Immature natural killer cell (primary cell): ENCODE measurements at regions not wholly inside any gene's neighbourhood (a gene's known extent, or its start where the extent isn't known, plus 50 kb on each side); places are given as distances from the start of the nearest gene placed in this dataset.

ENCODE experiments used
- DNase-seq, 3 donors: peaks; one replicate each; pipeline ENCODE4 v3.0.0; 2022; ENCODE audit warnings: mixed read lengths in 1 of 3
- H3K27ac Mint-ChIP-seq, 6 donors: one replicate each; pipeline ENCODE4 v1.8.0; 2020; ENCODE audit warnings: mixed read lengths in 6 of 6, mild to moderate bottlenecking in 5 of 6, inconsistent platforms in 4 of 6, moderate library complexity in 3 of 6
- H3K27me3 Mint-ChIP-seq, 3 donors: one replicate each; pipeline ENCODE4 v1.8.0; 2020 to 2021; ENCODE audit warnings: low read depth in 3 of 3, mild to moderate bottlenecking in 3 of 3, mixed read lengths in 3 of 3, moderate library complexity in 3 of 3, inconsistent platforms in 1 of 3
- H3K36me3 Mint-ChIP-seq, 3 donors: one replicate each; pipeline ENCODE4 v1.8.0; 2020; ENCODE audit warnings: mixed read lengths in 3 of 3, inconsistent platforms in 2 of 3, mild to moderate bottlenecking in 2 of 3
- H3K4me1 Mint-ChIP-seq, 2 donors: one replicate each; pipeline ENCODE4 v1.8.0; 2020; ENCODE audit warnings: inconsistent platforms in 2 of 2, mild to moderate bottlenecking in 2 of 2, mixed read lengths in 2 of 2, moderate library complexity in 1 of 2
- H3K4me3 Mint-ChIP-seq, 5 donors: one replicate each; pipeline ENCODE4 v1.8.0; 2020; ENCODE audit warnings: mild to moderate bottlenecking in 5 of 5, mixed read lengths in 5 of 5, inconsistent platforms in 3 of 5, moderate library complexity in 3 of 5
- H3K9me3 Mint-ChIP-seq, 6 donors: one replicate each; pipeline ENCODE4 v1.8.0; 2020; ENCODE audit warnings: mild to moderate bottlenecking in 6 of 6, mixed read lengths in 6 of 6, inconsistent platforms in 4 of 6, moderate library complexity in 3 of 6

GRCh38 chr7:109772161-109772560 lies 1202.5 kb downstream of the DNAJB9 start:
- H3K36me3 Mint-ChIP-seq, result no peaks in the 10 kb centered on the region
- DNase-seq, result no peak
- H3K27me3 Mint-ChIP-seq, result no peaks in the 10 kb centered on the region
- H3K4me1 Mint-ChIP-seq, result no peaks in the 10 kb centered on the region
- peaks cover 12 to 54% (median 41%) of the 10 kb centered on the region in 6 donors for H3K9me3 Mint-ChIP-seq
- no peak overlapping the region for H3K4me3 Mint-ChIP-seq
- H3K27ac Mint-ChIP-seq, result no peak overlapping the region

- no peak for DNase-seq
- Mint-ChIP-seq H3K27ac (no peak overlapping the region), H3K27me3 (no peaks in the 10 kb centered on the region), H3K4me1 (no peaks in the 10 kb centered on the region), H3K4me3 (no peak overlapping the region), H3K36me3 (peaks cover 0 to 4% (median 2%) of the 10 kb centered on the region in 3 donors), H3K9me3 (peaks cover 2 to 51% (median 27%) of the 10 kb centered on the region in 6 donors)
Observed at GRCh38 chr7:109782806-109783205, 1213.1 kb downstream of the DNAJB9 start.

- Mint-ChIP-seq H3K4me1 (no peaks in the 10 kb centered on the region), H3K9me3 (peaks cover 2 to 51% (median 6%) of the 10 kb centered on the region in 6 donors), H3K27me3 (peaks cover 0 to 1% (median 0%) of the 10 kb centered on the region in 3 donors), H3K36me3 (no peaks in the 10 kb centered on the region), H3K4me3 (no peak overlapping the region), H3K27ac (no peak overlapping the region)
- DNase-seq, result no peak
Observed at GRCh38 chr7:109806548-109806947, 1236.9 kb downstream of the DNAJB9 start.

- H3K4me1 Mint-ChIP-seq, result no peaks in the 10 kb centered on the region
- no peaks in the 10 kb centered on the region for H3K36me3 Mint-ChIP-seq
- peaks cover 7 to 50% (median 31%) of the 10 kb centered on the region in 6 donors for H3K9me3 Mint-ChIP-seq
- no peak overlapping the region for H3K27ac Mint-ChIP-seq
- no peak for DNase-seq
- no peaks in the 10 kb centered on the region for H3K27me3 Mint-ChIP-seq
- H3K4me3 Mint-ChIP-seq, result no peak overlapping the region
Observed at GRCh38 chr7:109821156-109821555, 1251.5 kb downstream of the DNAJB9 start.

GRCh38 chr7:109834851-109835250 lies 1256.1 kb upstream of the LRRN3 start:
- H3K4me3 Mint-ChIP-seq, result no peak overlapping the region

GRCh38 chr7:109835577-109835976 lies 1255.3 kb upstream of the LRRN3 start:
- no peak for DNase-seq
- Mint-ChIP-seq H3K36me3 (no peaks in the 10 kb centered on the region), H3K27me3 (peaks cover 0 to 2% (median 1%) of the 10 kb centered on the region in 3 donors), H3K27ac (no peak overlapping the region), H3K9me3 (peaks cover 5 to 24% (median 15%) of the 10 kb centered on the region in 6 donors), H3K4me3 (no peak overlapping the region), H3K4me1 (no peaks in the 10 kb centered on the region)

More at GRCh38 chr7:109834851-109835250, 1256.1 kb upstream of the LRRN3 start:
- H3K4me1 Mint-ChIP-seq, result no peaks in the 10 kb centered on the region
- no peak overlapping the region for H3K27ac Mint-ChIP-seq
- H3K27me3 Mint-ChIP-seq, result peaks cover 0 to 1% (median 0%) of the 10 kb centered on the region in 3 donors
- no peaks in the 10 kb centered on the region for H3K36me3 Mint-ChIP-seq
- peaks cover 5 to 26% (median 16%) of the 10 kb centered on the region in 6 donors for H3K9me3 Mint-ChIP-seq
- no peak for DNase-seq

GRCh38 chr7:109836016-109836415 lies 1254.9 kb upstream of the LRRN3 start:
- Mint-ChIP-seq H3K9me3 (peaks cover 5 to 24% (median 15%) of the 10 kb centered on the region in 6 donors), H3K36me3 (no peaks in the 10 kb centered on the region), H3K27ac (no peak overlapping the region), H3K27me3 (peaks cover 0 to 2% (median 1%) of the 10 kb centered on the region in 3 donors), H3K4me3 (no peak overlapping the region), H3K4me1 (no peaks in the 10 kb centered on the region)
- DNase-seq, result no peak

GRCh38 chr7:109842386-109842785 lies 1248.5 kb upstream of the LRRN3 start:
- H3K27ac Mint-ChIP-seq, result no peak overlapping the region
- H3K36me3 Mint-ChIP-seq, result no peaks in the 10 kb centered on the region
- peaks cover 2 to 19% (median 10%) of the 10 kb centered on the region in 6 donors for H3K9me3 Mint-ChIP-seq
- H3K4me1 Mint-ChIP-seq, result no peaks in the 10 kb centered on the region
- H3K4me3 Mint-ChIP-seq, result no peak overlapping the region
- peaks cover 0 to 1% (median 1%) of the 10 kb centered on the region in 3 donors for H3K27me3 Mint-ChIP-seq
- DNase-seq, result no peak

- H3K27me3 Mint-ChIP-seq, result peaks cover 0 to 1% (median 1%) of the 10 kb centered on the region in 3 donors
- H3K9me3 Mint-ChIP-seq, result peaks cover 2 to 9% (median 4%) of the 10 kb centered on the region in 6 donors
- DNase-seq, result no peak
- no peaks in the 10 kb centered on the region for H3K4me1 Mint-ChIP-seq
- H3K27ac Mint-ChIP-seq, result no peak overlapping the region
- no peak overlapping the region for H3K4me3 Mint-ChIP-seq
- H3K36me3 Mint-ChIP-seq, result no peaks in the 10 kb centered on the region
Observed at GRCh38 chr7:109844362-109844761, 1246.6 kb upstream of the LRRN3 start.

GRCh38 chr7:109864230-109864629 lies 1226.7 kb upstream of the LRRN3 start:
- no peak overlapping the region for H3K4me3 Mint-ChIP-seq
- peaks cover 0 to 4% (median 0%) of the 10 kb centered on the region in 3 donors for H3K27me3 Mint-ChIP-seq
- no peaks in the 10 kb centered on the region for H3K36me3 Mint-ChIP-seq
- H3K9me3 Mint-ChIP-seq, result peaks cover 20 to 53% (median 33%) of the 10 kb centered on the region in 6 donors
- no peaks in the 10 kb centered on the region for H3K4me1 Mint-ChIP-seq
- H3K27ac Mint-ChIP-seq, result no peak overlapping the region
- DNase-seq, result no peak

- Mint-ChIP-seq H3K27me3 (no peaks in the 10 kb centered on the region), H3K9me3 (peaks cover 4 to 52% (median 24%) of the 10 kb centered on the region in 6 donors), H3K27ac (no peak overlapping the region), H3K36me3 (no peaks in the 10 kb centered on the region), H3K4me1 (no peaks in the 10 kb centered on the region), H3K4me3 (no peak overlapping the region)
- DNase-seq, result no peak
Observed at GRCh38 chr7:109868215-109868860, 1222.6 kb upstream of the LRRN3 start.

- peaks cover 0 to 39% (median 24%) of the 10 kb centered on the region in 6 donors for H3K9me3 Mint-ChIP-seq
- H3K36me3 Mint-ChIP-seq, result no peaks in the 10 kb centered on the region
- DNase-seq, result no peak
- no peaks in the 10 kb centered on the region for H3K4me1 Mint-ChIP-seq
- no peak overlapping the region for H3K27ac Mint-ChIP-seq
- no peak overlapping the region for H3K4me3 Mint-ChIP-seq
- no peaks in the 10 kb centered on the region for H3K27me3 Mint-ChIP-seq
Observed at GRCh38 chr7:109873296-109873695, 1217.6 kb upstream of the LRRN3 start.

- Mint-ChIP-seq H3K4me1 (no peaks in the 10 kb centered on the region), H3K27ac (no peak overlapping the region), H3K4me3 (no peak overlapping the region), H3K9me3 (peaks cover 4 to 43% (median 18%) of the 10 kb centered on the region in 6 donors), H3K36me3 (peaks cover 0 to 7% (median 0%) of the 10 kb centered on the region in 3 donors), H3K27me3 (no peaks in the 10 kb centered on the region)
- DNase-seq, result no peak
Observed at GRCh38 chr7:109879287-109879828, 1211.6 kb upstream of the LRRN3 start.

GRCh38 chr7:109890622-109891021 lies 1200.3 kb upstream of the LRRN3 start:
- peaks cover 0 to 6% (median 0%) of the 10 kb centered on the region in 3 donors for H3K36me3 Mint-ChIP-seq
- DNase-seq, result no peak
- H3K9me3 Mint-ChIP-seq, result peaks cover 7 to 34% (median 21%) of the 10 kb centered on the region in 6 donors
- H3K27me3 Mint-ChIP-seq, result no peaks in the 10 kb centered on the region
- no peak overlapping the region for H3K27ac Mint-ChIP-seq
- no peaks in the 10 kb centered on the region for H3K4me1 Mint-ChIP-seq
- no peak overlapping the region for H3K4me3 Mint-ChIP-seq
